Stimulated activated CD8-positive, alpha-beta memory T cell treated with anti-CD3 and anti-CD28 coated beads, Interleukin-2, amount 100 ng/mL, for 48 hours (primary cell): ENCODE measurements at regions not wholly inside any gene's neighbourhood (a gene's known extent, or its start where the extent isn't known, plus 50 kb on each side); places are given as distances from the start of the nearest gene placed in this dataset.

Experiments
- DNase-seq, 2 donors: peaks; one replicate each; pipeline ENCODE4 v3.0.0-alpha.2; 2020; ENCODE audit warnings: low read depth in 2 of 2

- no peak for DNase-seq
These were observed 64.4 kb upstream of the CDH8 start for GRCh38 chr16:62100651-62101050.

DNA sequence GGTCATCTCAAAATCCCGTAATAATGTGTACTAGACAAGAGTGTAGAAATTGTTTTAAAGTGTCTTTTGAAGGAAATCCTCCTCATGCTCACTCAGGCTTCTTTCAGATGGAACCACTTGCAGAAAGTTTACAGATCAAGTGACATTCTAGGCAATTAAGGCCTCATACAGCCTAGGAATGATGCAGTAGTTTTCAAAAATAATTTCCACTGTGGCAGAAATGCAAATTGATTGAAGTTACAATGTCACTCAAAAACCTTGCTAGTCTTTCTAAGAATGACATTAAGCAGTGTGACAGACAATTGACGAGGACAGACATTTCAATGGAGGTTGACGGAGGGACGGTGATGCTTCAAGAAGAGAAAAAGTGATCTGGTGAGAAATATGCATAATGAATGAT, 53.5 kb upstream of the CDH8 start:
- no peak for DNase-seq

GRCh38 chr16:62088731-62089410, 52.6 kb upstream of the CDH8 start:
- no peak for DNase-seq
